Hematopoietic multipotent progenitor cell treated with erythropoietin and hydrocortisone succinate and interleukin-3 and kit ligand, for 17 days (in vitro differentiated cells): ENCODE measurements at regions not wholly inside any gene's neighbourhood (a gene's known extent, or its start where the extent isn't known, plus 50 kb on each side); places are given as distances from the start of the nearest gene placed in this dataset.

Experiments
- DNase-seq: peaks from one replicate; pipeline ENCODE4 v3.0.0-alpha.2; 2015; ENCODE audit warnings: low spot score

GRCh38 chr21:35696644-35697043, 363.7 kb downstream of the SETD4 start:
- DNase-seq: no peak

GRCh38 chr21:35692311-35692710, 368.0 kb downstream of the SETD4 start:
- no peak for DNase-seq

GRCh38 chr21:35690436-35690835, 369.9 kb downstream of the SETD4 start:
- DNase-seq: no peak

DNA sequence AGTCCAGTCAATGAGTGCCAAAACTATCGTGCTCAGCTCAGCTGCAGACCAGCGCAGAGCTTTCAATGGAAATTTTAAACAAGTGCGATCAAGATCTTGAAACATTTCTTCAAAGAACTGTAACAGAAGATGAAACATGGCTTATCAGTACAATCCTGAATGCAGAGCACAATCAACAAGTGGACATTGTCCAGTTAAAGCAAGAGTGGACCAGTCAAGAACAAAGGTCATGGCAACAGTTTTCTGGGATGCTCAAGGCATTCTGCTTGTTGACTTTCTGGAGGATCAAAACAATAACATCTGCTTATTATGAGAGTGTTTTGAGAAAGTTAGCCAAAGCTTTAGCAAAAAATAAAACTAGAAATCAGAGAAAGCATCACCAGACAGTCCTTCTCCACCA, 374.2 kb downstream of the SETD4 start:
- DNase-seq: no peak

GRCh38 chr21:35683664-35684304, 376.5 kb downstream of the SETD4 start:
- no peak for DNase-seq

DNA sequence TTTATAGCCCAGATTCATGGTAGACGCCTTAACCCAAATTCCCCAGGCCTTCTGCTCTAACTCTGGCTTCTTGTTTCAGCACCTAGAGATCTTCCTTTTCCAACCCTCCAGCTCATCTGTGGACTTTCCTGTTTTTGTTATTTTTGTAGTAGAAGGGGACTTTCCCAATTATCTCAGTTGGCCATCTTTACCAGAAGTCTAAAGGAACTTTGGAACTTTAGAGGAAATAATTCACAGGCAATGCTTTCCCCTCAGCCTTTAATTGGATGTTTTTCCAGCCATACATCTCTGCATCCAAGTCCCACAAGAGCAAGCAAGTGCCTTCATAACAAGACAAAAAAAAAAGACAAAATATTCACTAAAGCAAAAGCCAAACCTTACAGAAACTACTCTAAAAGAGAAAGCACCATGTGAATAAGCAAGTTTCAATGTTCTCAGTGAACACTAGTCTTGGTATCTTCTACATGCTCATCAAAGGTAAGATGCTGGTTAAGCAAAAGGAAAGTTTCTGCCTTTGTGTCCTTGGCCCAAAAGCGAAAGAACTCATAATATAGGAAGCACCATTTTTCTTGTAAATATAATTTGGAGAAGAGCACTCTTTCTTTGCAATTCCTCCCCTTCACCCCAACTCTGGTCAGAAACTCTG, 377.3 kb downstream of the SETD4 start:
- DNase-seq: no peak

- no peak for DNase-seq
Observed at GRCh38 chr21:35681946-35682345, 378.4 kb downstream of the SETD4 start.

- no peak for DNase-seq
Observed at GRCh38 chr21:35679076-35679475, 381.2 kb downstream of the SETD4 start.

- no peak for DNase-seq
Observed at GRCh38 chr21:35678393-35678792, 381.9 kb downstream of the SETD4 start.

DNA sequence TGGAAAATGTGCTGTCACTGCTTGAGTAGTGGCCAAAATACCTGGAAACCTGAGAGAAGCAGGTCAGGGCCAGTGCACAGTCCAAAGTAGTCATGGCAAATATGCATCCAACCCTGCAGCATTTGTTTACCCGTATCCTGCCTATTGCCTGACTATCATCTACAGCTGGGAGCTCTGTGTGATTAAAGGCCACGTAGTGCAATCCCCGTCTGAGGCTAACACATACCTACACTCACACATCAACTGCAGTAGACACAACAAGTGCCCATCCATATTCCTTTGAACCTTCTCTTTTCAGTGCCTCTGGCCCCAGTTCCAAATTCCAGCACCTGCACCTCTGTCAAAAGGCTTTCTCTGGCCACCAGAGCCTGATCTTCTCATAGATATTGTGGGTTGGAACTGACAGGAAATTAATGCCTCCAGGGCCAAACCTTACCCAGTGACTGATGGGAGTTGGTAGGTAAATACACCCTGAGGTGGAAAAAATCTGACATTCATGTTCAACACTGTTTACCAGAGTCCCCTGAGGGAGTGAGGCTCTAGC, 383.0 kb downstream of the SETD4 start:
- DNase-seq: no peak

- no peak for DNase-seq
Observed at GRCh38 chr21:35674895-35675470, 385.3 kb downstream of the SETD4 start.

DNA sequence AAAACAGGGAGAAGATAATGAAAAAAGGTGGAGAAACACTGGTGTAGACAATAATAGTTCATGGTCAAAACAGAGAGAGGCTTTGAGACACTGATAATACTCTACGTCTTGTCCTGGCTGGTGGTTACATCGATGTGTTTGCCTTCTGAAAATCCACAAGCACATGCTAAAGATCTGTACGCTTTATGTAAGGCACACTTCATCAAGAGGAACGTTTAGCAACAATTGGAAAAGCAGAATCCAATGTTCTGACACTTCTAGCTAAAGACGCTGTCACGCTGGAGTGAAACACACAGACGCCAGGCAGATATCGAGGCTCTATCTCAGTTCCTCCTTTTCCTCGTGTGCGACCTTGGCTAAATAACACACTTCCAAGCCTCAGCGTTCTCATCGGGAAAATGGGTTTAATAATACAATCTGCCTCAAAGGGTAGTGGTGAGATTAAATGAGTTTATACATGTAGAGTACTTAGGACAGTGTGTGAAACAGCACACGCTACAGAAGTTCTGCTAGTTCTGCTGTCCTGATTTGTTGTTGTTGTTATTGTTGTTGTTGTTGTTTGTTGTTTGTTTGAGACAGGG, 386.1 kb downstream of the SETD4 start:
- DNase-seq: no peak

- DNase-seq: no peak
Observed at GRCh38 chr21:35672313-35672712, 388.0 kb downstream of the SETD4 start.

DNA sequence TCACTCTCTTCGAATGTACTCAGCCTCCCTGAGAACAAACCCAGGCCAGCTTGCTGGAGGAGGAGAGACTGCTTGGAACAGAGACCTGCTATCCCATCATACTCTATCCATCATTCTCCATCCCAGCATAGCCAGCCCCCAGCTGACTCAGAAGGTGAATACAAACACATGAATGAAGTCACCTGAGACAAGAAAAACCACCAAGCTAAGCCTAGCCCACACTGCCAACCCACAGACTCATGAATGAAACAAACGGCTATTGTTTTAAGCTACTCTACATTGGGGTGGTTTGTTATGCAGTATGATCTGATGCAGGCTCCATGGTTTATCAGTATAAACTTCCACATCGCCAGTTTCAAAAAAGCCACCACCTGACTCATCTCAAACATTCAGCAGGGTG, 395.6 kb downstream of the SETD4 start:
- DNase-seq: no peak

DNA sequence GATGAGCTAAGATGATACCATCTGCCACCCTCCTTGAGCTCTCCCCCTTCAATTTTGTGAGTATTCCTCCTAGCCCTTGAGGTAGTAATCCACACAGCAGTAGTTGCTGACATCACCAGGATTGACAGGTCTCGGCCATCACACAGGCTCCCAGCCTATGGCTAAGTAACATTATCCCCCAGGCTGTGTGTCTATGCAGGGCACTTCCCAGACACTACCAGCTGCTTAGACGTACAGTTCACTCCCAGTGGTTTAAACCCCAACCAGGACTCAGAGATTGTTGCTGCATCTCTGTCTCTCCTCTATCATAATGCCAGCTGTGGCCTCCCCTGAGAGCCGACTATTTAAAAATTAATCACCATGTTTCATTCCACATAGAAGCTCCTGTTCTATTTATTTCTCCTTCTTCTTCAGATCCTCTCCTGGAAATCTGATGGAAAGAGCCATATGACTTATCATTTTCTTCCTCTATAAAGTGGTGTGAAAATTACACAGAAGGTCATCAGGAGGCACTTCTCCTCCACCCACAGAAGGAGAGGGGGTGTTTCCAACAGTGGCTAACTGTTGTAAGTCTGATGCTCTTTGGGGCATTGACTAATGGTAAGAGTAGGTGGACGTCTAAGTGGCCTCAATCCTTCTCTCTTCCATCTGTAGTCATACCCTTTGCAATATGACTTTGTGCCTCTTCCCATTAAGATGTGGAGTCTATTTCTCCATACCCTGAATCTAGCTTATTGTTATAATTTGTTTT, 396.3 kb downstream of the SETD4 start:
- DNase-seq: no peak

- no peak for DNase-seq
Observed at GRCh38 chr21:35658242-35658641, 402.1 kb downstream of the SETD4 start.

DNA sequence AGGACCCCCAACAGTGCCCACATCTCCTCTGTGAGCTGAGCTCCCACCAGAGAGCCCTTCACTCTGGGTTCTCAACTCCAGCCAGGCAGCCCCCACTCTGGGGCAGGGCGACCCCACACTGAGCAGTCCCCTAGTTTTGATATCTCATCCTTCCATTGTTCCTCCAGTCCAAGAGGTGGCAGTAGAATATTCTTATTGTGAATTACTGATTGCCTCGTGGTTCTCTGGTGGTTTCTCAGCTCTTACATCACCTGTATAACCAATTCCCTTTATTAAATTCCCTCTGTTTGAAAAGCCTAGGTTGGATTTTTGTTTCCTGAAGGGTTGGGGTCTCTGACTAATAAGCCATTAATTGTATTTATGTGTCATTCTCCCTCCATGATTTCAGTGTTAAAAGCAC, 407.5 kb downstream of the SETD4 start:
- no peak for DNase-seq

DNA sequence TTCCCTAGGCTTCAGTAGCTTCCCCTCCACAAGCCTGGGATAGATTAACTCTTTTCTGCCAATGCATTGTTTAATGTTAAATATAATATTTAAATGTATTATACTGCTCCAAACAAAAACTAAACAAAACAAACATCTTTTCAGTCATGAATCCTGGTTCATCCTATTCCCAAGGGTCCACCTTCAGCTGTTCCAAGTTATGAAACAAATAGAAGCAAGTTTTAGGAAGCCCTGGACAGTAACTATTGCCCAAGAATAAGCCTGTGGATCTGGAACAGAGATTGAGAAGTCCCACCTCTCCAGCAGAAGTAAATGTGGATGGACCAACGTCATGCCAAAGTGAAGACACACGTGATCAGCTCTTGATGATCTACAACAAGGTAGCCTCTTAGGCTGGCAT, 408.1 kb downstream of the SETD4 start:
- DNase-seq: no peak

DNA sequence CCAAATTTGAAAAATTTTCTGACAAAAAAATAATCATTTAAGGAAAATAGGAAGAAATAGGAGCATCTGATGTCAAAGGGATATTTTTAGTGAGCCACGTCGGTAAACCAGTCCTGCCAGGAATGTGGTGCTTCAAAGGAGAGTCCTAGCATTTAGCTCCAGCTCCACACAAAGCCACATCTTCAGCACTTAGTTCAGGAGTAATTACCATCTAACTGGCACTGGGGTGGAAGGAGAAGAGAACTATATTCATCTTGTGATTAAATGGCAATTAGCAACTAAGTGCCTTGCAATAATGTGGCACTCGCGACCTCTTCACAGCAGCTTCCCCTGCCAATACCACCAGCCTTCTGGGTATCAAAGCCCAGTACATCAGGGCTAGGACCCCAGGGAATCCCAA, 409.1 kb downstream of the SETD4 start:
- no peak for DNase-seq

GRCh38 chr21:35649186-35649585, 411.1 kb downstream of the SETD4 start:
- no peak for DNase-seq

DNA sequence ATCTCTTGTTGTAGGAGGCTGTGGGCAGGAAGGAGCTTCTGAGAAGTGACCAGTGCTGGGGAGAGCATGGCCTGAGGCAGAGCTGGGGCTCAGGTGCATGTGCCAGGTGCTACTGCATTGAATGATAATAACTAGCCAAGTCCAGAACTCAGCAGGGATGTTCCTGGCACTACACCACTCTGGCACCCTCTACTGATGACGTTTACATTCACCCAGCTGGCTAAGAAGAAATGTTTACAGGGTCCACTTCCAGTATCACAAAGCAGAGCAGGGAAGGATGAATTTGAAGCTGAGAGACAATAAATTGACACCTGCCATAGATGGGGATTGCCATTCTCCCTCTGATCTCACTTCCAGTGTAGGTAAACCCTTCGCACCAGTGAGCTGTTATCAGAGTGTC, 411.8 kb downstream of the SETD4 start:
- DNase-seq: no peak

DNA sequence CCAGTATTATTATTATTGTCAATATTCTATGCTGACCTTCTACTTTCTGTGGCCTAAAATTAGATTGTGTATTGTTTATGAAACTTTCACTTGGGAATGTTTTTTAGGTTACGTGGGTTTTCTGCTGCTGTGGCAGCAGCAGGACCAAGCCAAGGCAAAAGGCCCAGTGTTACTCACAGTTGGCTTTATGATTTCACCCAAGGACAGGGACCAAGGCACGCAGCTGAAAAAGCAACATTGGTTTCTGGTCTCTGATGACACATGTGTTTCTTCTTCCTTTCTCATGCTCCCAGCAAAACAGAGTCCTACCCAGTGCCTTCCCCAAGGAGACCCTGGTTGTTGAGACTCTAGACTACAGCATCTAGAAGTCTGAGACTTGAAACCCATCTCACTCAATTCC, 413.7 kb downstream of the SETD4 start:
- DNase-seq: no peak
